ENCODE measurements at regions not wholly inside any gene's neighbourhood (a gene's known extent, or its start where the extent isn't known, plus 50 kb on each side); places are given as distances from the start of the nearest gene placed in this dataset.

GRCh38 chr1:81452693-81453366, 347.9 kb upstream of the ADGRL2 start:
- no peak for TF ChIP-seq ZC3H4 (CRISPR knock-in tag; IDR thresholded peaks at IDR 0.05; ENCODE audit: borderline replicate concordance)
- TF ChIP-seq TBX2 (CRISPR knock-in tag; IDR thresholded peaks at IDR 0.05; ENCODE audit: borderline replicate concordance): no peak
- no peak for TF ChIP-seq NFRKB (IDR thresholded peaks at IDR 0.05)
- no peak for TF ChIP-seq ZNF331 (CRISPR knock-in tag; IDR thresholded peaks at IDR 0.05)
- H3K9ac ChIP-seq (ENCODE audit: insufficient read depth, low read depth, low read length): no peak overlapping the region
- peaks cover 25% of the 10 kb centered on the region for H3K9me3 ChIP-seq (ENCODE audit: low read length)
- no peaks in the 10 kb centered on the region for H3K79me2 ChIP-seq (ENCODE audit: insufficient read depth, low read length)
- no peak overlapping the region for H3K4me2 ChIP-seq (ENCODE audit: low read depth, low read length)
- no peaks in the 10 kb centered on the region for H3K36me3 ChIP-seq (replicated peaks in 1 of 2; ENCODE audit: control insufficient read depth in 1 of 2, insufficient read depth in 2 of 2, low read length in 2 of 2)
- BruUV-seq (replicated peaks): no TSS peak
- no peak overlapping the region for H3K4me3 ChIP-seq (replicated peaks in 1 of 3; ENCODE audit: insufficient read depth in 1 of 3, low read depth in 2 of 3, low read length in 3 of 3)
- 1% methylated on average over 7 of the region's 7 CpGs for WGBS (ENCODE audit: low lambda C conversion rate)
- no peak overlapping the region for H2AFZ ChIP-seq (ENCODE audit: low read length)
- ChIA-PET CTCF (ENCODE audit: low intra/inter-chr PET ratio, low total read pairs) (no interaction called here), POLR2A (no interaction called here)
- in situ Hi-C loops (cut with HindIII; ENCODE audit: extremely low pct_ligation_motif_present, low pct_unique_long_range_greater_than_20kb) (no loop called here), intact Hi-C loops (cut with micrococcal nuclease; ENCODE audit: unreplicated experiment) (no loop called here)
- DNase-seq (ENCODE audit: low spot score): no peak
- no peaks in the 10 kb centered on the region for H3K4me1 ChIP-seq (ENCODE audit: insufficient read depth, low read length)
- no peak for FAIRE-seq
- H3K27me3 ChIP-seq (ENCODE audit: control insufficient read depth in 1 of 2, insufficient read depth in 2 of 2, low read length in 2 of 2): no peaks in the 10 kb centered on the region
- H3K27ac ChIP-seq (ENCODE audit: extremely low read length, insufficient read depth, low read length): no peak overlapping the region
- H4K20me1 ChIP-seq (ENCODE audit: insufficient read depth, low read length): no peaks in the 10 kb centered on the region
- ATAC-seq: no peak

GRCh38 chr1:81449786-81450185, 350.9 kb upstream of the ADGRL2 start:
- BruUV-seq (replicated peaks): no TSS peak
- intact Hi-C loops (cut with micrococcal nuclease; ENCODE audit: unreplicated experiment): no loop called here
- no peaks in the 10 kb centered on the region for H3K36me3 ChIP-seq (replicated peaks in 1 of 2; ENCODE audit: control insufficient read depth in 1 of 2, insufficient read depth in 2 of 2, low read length in 2 of 2)
- H2AFZ ChIP-seq (ENCODE audit: low read length): no peak overlapping the region
- H3K4me2 ChIP-seq (ENCODE audit: low read depth, low read length): no peak overlapping the region
- no peak overlapping the region for H3K9ac ChIP-seq (ENCODE audit: insufficient read depth, low read depth, low read length)
- no peaks in the 10 kb centered on the region for H3K79me2 ChIP-seq (ENCODE audit: insufficient read depth, low read length)
- H3K4me3 ChIP-seq (replicated peaks in 1 of 3; ENCODE audit: insufficient read depth in 1 of 3, low read depth in 2 of 3, low read length in 3 of 3): no peak overlapping the region
- H3K9me3 ChIP-seq (ENCODE audit: low read length): peaks cover 36% of the 10 kb centered on the region
- ChIA-PET CTCF (ENCODE audit: low intra/inter-chr PET ratio, low total read pairs) (no interaction called here), POLR2A (no interaction called here)
- H3K27me3 ChIP-seq (ENCODE audit: control insufficient read depth in 1 of 2, insufficient read depth in 2 of 2, low read length in 2 of 2): no peaks in the 10 kb centered on the region
- no peaks in the 10 kb centered on the region for H3K4me1 ChIP-seq (ENCODE audit: insufficient read depth, low read length)
- in situ Hi-C loops (cut with HindIII; ENCODE audit: extremely low pct_ligation_motif_present, low pct_unique_long_range_greater_than_20kb): no loop called here
- no peaks in the 10 kb centered on the region for H4K20me1 ChIP-seq (ENCODE audit: insufficient read depth, low read length)
- DNase-seq (ENCODE audit: low spot score) (no peak), ATAC-seq (no peak), FAIRE-seq (no peak)
- 37% methylated on average over 2 of the region's 2 CpGs for WGBS (ENCODE audit: low lambda C conversion rate)
- no peak overlapping the region for H3K27ac ChIP-seq (ENCODE audit: extremely low read length, insufficient read depth, low read length)
- TF ChIP-seq ZNF451 (CRISPR knock-in tag; IDR thresholded peaks at IDR 0.05) (no peak), ZNF879 (CRISPR knock-in tag; IDR thresholded peaks at IDR 0.05) (no peak), YY1 (IDR thresholded peaks at IDR 0.05; ENCODE audit: insufficient read depth, insufficient replicate concordance, low read depth, low read length) (no peak), CTCF (CRISPR knock-in tag; IDR thresholded peaks at IDR 0.05) (no peak), CCAR2 (optimal IDR thresholded peaks at IDR 0.05; ENCODE audit: low read depth, low read length) (no peak), JUNB (CRISPR knock-in tag; IDR thresholded peaks at IDR 0.05; ENCODE audit: borderline replicate concordance) (no peak), XBP1 (CRISPR knock-in tag; IDR thresholded peaks at IDR 0.05) (no peak), ZNF362 (CRISPR knock-in tag; IDR thresholded peaks at IDR 0.05; ENCODE audit: borderline replicate concordance) (no peak), PTBP1 (IDR thresholded peaks at IDR 0.05; ENCODE audit: low read depth, low read length, poor library complexity, severe bottlenecking) (no peak), SMYD3 (CRISPR knock-in tag; IDR thresholded peaks at IDR 0.05) (no peak), ZEB1 (IDR thresholded peaks at IDR 0.05; ENCODE audit: insufficient replicate concordance, low read depth) (no peak)

Measured in HepG2 (cell line).